HEK293 (cell line): ENCODE measurements at regions not wholly inside any gene's neighbourhood (a gene's known extent, or its start where the extent isn't known, plus 50 kb on each side); places are given as distances from the start of the nearest gene placed in this dataset.

Source experiments
- SETDB1 ChIP-seq: IDR thresholded peaks from one replicate; pipeline ENCODE4 v1.6.1; 2017; ENCODE audit warnings: mild to moderate bottlenecking, low read length, moderate library complexity, mixed read lengths; ENCODE audit not compliant: insufficient read length
- ZBTB20 ChIP-seq: fragments of 450-650 bp; formaldehyde crosslinking; IDR thresholded peaks from 2 replicates; pipeline ENCODE4 v1.5.1; 2016; ENCODE audit warnings: missing biosample characterization, missing genetic modification characterization
- ZEB2 ChIP-seq: fragments of 450-650 bp; formaldehyde crosslinking; IDR thresholded peaks from 2 replicates; pipeline ENCODE4 v1.5.1; 2016; ENCODE audit warnings: missing biosample characterization, missing genetic modification characterization
- ZNF324 ChIP-seq: fragments of 450-650 bp; formaldehyde crosslinking; IDR thresholded peaks from 2 replicates; pipeline ENCODE4 v1.5.1; 2016; ENCODE audit warnings: missing biosample characterization, missing genetic modification characterization
- ZNF501 ChIP-seq: fragments of 450-650 bp; formaldehyde crosslinking; IDR thresholded peaks from 2 replicates; pipeline ENCODE4 v1.5.1; 2016; ENCODE audit warnings: missing biosample characterization, missing genetic modification characterization
- TF ChIP-seq, protein P1 (sequence below): fragments of 450-650 bp; formaldehyde crosslinking; IDR thresholded peaks from 2 replicates; pipeline ENCODE4 v1.5.1; 2016; ENCODE audit warnings: missing biosample characterization, missing genetic modification characterization
- TF ChIP-seq, protein P2 (sequence below): sonication (generic); formaldehyde crosslinking; IDR thresholded peaks from 2 replicates; pipeline ENCODE4 v1.8.1; 2022; ENCODE audit warnings: mild to moderate bottlenecking, moderate library complexity, missing genetic modification reagents

DNA sequence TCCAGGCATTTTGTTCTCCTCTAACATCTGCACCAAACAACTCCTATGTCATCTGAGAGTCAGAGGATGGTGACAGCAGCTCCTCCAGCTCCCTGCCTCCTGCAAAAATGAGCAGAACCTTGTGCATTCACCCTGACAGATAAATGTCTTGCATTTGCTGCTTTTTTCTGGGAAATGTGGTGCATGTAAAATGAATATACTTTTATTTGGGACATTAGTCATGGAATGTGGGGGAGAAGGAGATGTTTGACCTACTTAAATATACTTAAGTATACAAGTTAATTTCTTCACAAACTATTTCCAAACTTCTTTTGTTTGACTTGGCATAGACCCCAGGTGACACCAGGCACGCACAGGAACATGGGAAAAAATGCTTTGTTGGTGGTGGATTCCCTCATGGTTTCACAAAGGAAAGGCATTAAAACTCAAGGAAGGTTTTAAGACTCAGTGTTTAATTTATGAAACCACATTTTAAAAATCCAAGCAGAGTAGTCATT lies 181.8 kb upstream of the MCHR2 start:
- TF ChIP-seq ZNF501 (tag by site-specific recombination) = no peak
- TF ChIP-seq, protein P1, sequence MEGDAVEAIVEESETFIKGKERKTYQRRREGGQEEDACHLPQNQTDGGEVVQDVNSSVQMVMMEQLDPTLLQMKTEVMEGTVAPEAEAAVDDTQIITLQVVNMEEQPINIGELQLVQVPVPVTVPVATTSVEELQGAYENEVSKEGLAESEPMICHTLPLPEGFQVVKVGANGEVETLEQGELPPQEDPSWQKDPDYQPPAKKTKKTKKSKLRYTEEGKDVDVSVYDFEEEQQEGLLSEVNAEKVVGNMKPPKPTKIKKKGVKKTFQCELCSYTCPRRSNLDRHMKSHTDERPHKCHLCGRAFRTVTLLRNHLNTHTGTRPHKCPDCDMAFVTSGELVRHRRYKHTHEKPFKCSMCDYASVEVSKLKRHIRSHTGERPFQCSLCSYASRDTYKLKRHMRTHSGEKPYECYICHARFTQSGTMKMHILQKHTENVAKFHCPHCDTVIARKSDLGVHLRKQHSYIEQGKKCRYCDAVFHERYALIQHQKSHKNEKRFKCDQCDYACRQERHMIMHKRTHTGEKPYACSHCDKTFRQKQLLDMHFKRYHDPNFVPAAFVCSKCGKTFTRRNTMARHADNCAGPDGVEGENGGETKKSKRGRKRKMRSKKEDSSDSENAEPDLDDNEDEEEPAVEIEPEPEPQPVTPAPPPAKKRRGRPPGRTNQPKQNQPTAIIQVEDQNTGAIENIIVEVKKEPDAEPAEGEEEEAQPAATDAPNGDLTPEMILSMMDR = no peak
- no peak for TF ChIP-seq ZEB2 (tag by site-specific recombination)
- no peak for TF ChIP-seq ZBTB20
- peak; percentile 40 for TF ChIP-seq SETDB1
- TF ChIP-seq ZNF324 = no peak
- TF ChIP-seq, protein P2, sequence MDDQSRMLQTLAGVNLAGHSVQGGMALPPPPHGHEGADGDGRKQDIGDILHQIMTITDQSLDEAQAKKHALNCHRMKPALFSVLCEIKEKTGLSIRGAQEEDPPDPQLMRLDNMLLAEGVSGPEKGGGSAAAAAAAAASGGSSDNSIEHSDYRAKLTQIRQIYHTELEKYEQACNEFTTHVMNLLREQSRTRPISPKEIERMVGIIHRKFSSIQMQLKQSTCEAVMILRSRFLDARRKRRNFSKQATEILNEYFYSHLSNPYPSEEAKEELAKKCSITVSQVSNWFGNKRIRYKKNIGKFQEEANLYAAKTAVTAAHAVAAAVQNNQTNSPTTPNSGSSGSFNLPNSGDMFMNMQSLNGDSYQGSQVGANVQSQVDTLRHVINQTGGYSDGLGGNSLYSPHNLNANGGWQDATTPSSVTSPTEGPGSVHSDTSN (CRISPR knock-in tag) = no peak
